NOMO-1 treated with dmso at 0.1 percent for 144 hours (cell line): ENCODE measurements at regions not wholly inside any gene's neighbourhood (a gene's known extent, or its start where the extent isn't known, plus 50 kb on each side); places are given as distances from the start of the nearest gene placed in this dataset.

ENCODE experiments used
- DNase-seq: peaks from one replicate; lab custom pipeline; 2025; ENCODE audit not compliant: unreplicated experiment; lab: John Stamatoyannopoulos, UW

- DNase-seq = no peak
These were observed 334.7 kb downstream of the IRS2 start for GRCh38 chr13:109451726-109452125.

- DNase-seq = no peak
These were observed 337.8 kb downstream of the IRS2 start for GRCh38 chr13:109448629-109449028.

- no peak for DNase-seq
These were observed 338.7 kb downstream of the IRS2 start for GRCh38 chr13:109447667-109448066.

GRCh38 chr13:109440320-109440719, 346.1 kb downstream of the IRS2 start:
- DNase-seq = no peak

GRCh38 chr13:109439813-109440212, 346.6 kb downstream of the IRS2 start:
- DNase-seq = no peak

- DNase-seq = no peak
These were observed 349.5 kb downstream of the IRS2 start for GRCh38 chr13:109436841-109437240.

- DNase-seq = no peak
These were observed 350.2 kb downstream of the IRS2 start for GRCh38 chr13:109436055-109436622.

- no peak for DNase-seq
These were observed 355.2 kb downstream of the IRS2 start for GRCh38 chr13:109431217-109431616.

GRCh38 chr13:109428146-109428545, 358.2 kb downstream of the IRS2 start:
- DNase-seq = no peak

GRCh38 chr13:109427695-109428094, 358.7 kb downstream of the IRS2 start:
- DNase-seq = no peak

GRCh38 chr13:109427148-109427547, 359.2 kb downstream of the IRS2 start:
- DNase-seq = no peak

- DNase-seq = no peak
These were observed 359.7 kb downstream of the IRS2 start for GRCh38 chr13:109426690-109426990.

- DNase-seq = no peak
These were observed 360.3 kb downstream of the IRS2 start for GRCh38 chr13:109425821-109426689.

- DNase-seq = peak; percentile 81
These were observed 364.2 kb downstream of the IRS2 start for GRCh38 chr13:109422161-109422560.

- no peak for DNase-seq
These were observed 366.5 kb downstream of the IRS2 start for GRCh38 chr13:109419896-109420295.

GRCh38 chr13:109418111-109418510, 368.3 kb downstream of the IRS2 start:
- DNase-seq = no peak

- DNase-seq = no peak
These were observed 370.4 kb downstream of the IRS2 start for GRCh38 chr13:109416001-109416400.

GRCh38 chr13:109415057-109415456, 371.3 kb downstream of the IRS2 start:
- DNase-seq = no peak

GRCh38 chr13:109412283-109412901, 374.0 kb downstream of the IRS2 start:
- peak; percentile 59 for DNase-seq

- DNase-seq = no peak
These were observed 375.5 kb downstream of the IRS2 start for GRCh38 chr13:109410868-109411267.

- peak; percentile 62 for DNase-seq
These were observed 377.6 kb downstream of the IRS2 start for GRCh38 chr13:109408591-109409382.
